ENCODE measurements at regions not wholly inside any gene's neighbourhood (a gene's known extent, or its start where the extent isn't known, plus 50 kb on each side); places are given as distances from the start of the nearest gene placed in this dataset.

GRCh38 chr13:47829690-47830089, 171.4 kb downstream of the SUCLA2 start:
- peaks cover 3% of the 10 kb centered on the region for H3K36me3 Mint-ChIP-seq (ENCODE audit: low read depth, unreplicated experiment)
- H3K27ac ChIP-seq (ENCODE audit: low read depth, low read length): no peak overlapping the region
- H3K4me3 Mint-ChIP-seq (ENCODE audit: unreplicated experiment): no peak overlapping the region
- H3K4me3 ChIP-seq (ENCODE audit: insufficient read depth, low read depth, low read length): no peak overlapping the region
- H3K27me3 Mint-ChIP-seq (ENCODE audit: low read depth, unreplicated experiment): peaks cover 2% of the 10 kb centered on the region
- TF ChIP-seq EZH2 (IDR thresholded peaks at IDR 0.05; ENCODE audit: insufficient read depth, low read length): no peak
- TF ChIP-seq, protein P1, sequence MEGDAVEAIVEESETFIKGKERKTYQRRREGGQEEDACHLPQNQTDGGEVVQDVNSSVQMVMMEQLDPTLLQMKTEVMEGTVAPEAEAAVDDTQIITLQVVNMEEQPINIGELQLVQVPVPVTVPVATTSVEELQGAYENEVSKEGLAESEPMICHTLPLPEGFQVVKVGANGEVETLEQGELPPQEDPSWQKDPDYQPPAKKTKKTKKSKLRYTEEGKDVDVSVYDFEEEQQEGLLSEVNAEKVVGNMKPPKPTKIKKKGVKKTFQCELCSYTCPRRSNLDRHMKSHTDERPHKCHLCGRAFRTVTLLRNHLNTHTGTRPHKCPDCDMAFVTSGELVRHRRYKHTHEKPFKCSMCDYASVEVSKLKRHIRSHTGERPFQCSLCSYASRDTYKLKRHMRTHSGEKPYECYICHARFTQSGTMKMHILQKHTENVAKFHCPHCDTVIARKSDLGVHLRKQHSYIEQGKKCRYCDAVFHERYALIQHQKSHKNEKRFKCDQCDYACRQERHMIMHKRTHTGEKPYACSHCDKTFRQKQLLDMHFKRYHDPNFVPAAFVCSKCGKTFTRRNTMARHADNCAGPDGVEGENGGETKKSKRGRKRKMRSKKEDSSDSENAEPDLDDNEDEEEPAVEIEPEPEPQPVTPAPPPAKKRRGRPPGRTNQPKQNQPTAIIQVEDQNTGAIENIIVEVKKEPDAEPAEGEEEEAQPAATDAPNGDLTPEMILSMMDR (IDR thresholded peaks at IDR 0.05; ENCODE audit: insufficient read depth, low read depth, low read length): no peak
- H3K9me3 ChIP-seq (ENCODE audit: insufficient read depth, low read depth, low read length): no peaks in the 10 kb centered on the region
- no peaks in the 10 kb centered on the region for H4K20me1 ChIP-seq (ENCODE audit: insufficient read depth, low read length)
- H3K4me2 ChIP-seq (ENCODE audit: low read length): no peak overlapping the region
- peaks cover 5% of the 10 kb centered on the region for H3K9me3 Mint-ChIP-seq (ENCODE audit: unreplicated experiment)
- H3K36me3 ChIP-seq (ENCODE audit: insufficient read depth, low read length): no peaks in the 10 kb centered on the region
- no peaks in the 10 kb centered on the region for H3K79me2 ChIP-seq (ENCODE audit: insufficient read depth, low read length)
- DNase-seq (ENCODE audit: low read depth) (no peak), FAIRE-seq (no peak)
- peaks cover 3% of the 10 kb centered on the region for H3K4me1 Mint-ChIP-seq (ENCODE audit: low read depth, unreplicated experiment)
- peaks cover 4% of the 10 kb centered on the region for H3K27me3 ChIP-seq (ENCODE audit: insufficient read depth, low read length)
- no peaks in the 10 kb centered on the region for H3K4me1 ChIP-seq (ENCODE audit: insufficient read depth, low read length)
- no peak overlapping the region for H3K27ac Mint-ChIP-seq (ENCODE audit: unreplicated experiment)
- no peak overlapping the region for H2AFZ ChIP-seq (ENCODE audit: low read depth, low read length)
- H3K9ac ChIP-seq (ENCODE audit: low read length): no peak overlapping the region

DNA sequence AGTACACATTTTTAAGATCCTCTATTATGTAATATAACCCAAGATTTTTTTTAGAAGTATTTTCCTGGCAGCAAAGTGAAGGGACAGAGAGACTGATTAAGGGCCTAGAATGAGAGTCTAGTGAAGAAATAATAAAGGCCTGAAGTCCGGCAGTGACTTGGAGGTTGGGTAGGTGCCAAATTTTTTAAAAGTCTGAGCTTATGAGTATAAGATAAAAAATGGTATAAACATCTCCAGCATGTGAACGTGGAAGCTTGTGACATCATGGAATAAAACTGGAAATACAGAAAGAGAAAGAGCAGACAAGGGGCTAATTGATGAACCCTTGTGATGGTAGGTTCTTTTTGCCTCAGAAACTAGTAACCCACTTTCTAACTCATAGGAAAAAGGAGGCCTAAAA, 174.6 kb downstream of the SUCLA2 start:
- no peak overlapping the region for H3K27ac ChIP-seq (ENCODE audit: low read depth, low read length)
- peaks cover 3% of the 10 kb centered on the region for H3K36me3 Mint-ChIP-seq (ENCODE audit: low read depth, unreplicated experiment)
- H3K27me3 Mint-ChIP-seq (ENCODE audit: low read depth, unreplicated experiment): no peaks in the 10 kb centered on the region
- H3K9me3 ChIP-seq (ENCODE audit: insufficient read depth, low read depth, low read length): no peaks in the 10 kb centered on the region
- H3K27ac Mint-ChIP-seq (ENCODE audit: unreplicated experiment): no peak overlapping the region
- no peaks in the 10 kb centered on the region for H4K20me1 ChIP-seq (ENCODE audit: insufficient read depth, low read length)
- H3K9me3 Mint-ChIP-seq (ENCODE audit: unreplicated experiment): peaks cover 5% of the 10 kb centered on the region
- no peaks in the 10 kb centered on the region for H3K79me2 ChIP-seq (ENCODE audit: insufficient read depth, low read length)
- H2AFZ ChIP-seq (ENCODE audit: low read depth, low read length): no peak overlapping the region
- H3K9ac ChIP-seq (ENCODE audit: low read length): no peak overlapping the region
- H3K4me1 ChIP-seq (ENCODE audit: insufficient read depth, low read length): no peaks in the 10 kb centered on the region
- DNase-seq (ENCODE audit: low read depth) (peak; percentile 4), FAIRE-seq (no peak)
- no peak overlapping the region for H3K4me3 Mint-ChIP-seq (ENCODE audit: unreplicated experiment)
- peaks cover 3% of the 10 kb centered on the region for H3K4me1 Mint-ChIP-seq (ENCODE audit: low read depth, unreplicated experiment)
- H3K4me2 ChIP-seq (ENCODE audit: low read length): no peak overlapping the region
- TF ChIP-seq EZH2 (IDR thresholded peaks at IDR 0.05; ENCODE audit: insufficient read depth, low read length): no peak
- TF ChIP-seq, protein P1 (IDR thresholded peaks at IDR 0.05; ENCODE audit: insufficient read depth, low read depth, low read length): no peak
- H3K36me3 ChIP-seq (ENCODE audit: insufficient read depth, low read length): no peaks in the 10 kb centered on the region
- H3K27me3 ChIP-seq (ENCODE audit: insufficient read depth, low read length): no peaks in the 10 kb centered on the region
- no peak overlapping the region for H3K4me3 ChIP-seq (ENCODE audit: insufficient read depth, low read depth, low read length)

- Mint-ChIP-seq H3K27ac (ENCODE audit: unreplicated experiment) (no peak overlapping the region), H3K36me3 (ENCODE audit: low read depth, unreplicated experiment) (peaks cover 4% of the 10 kb centered on the region), H3K9me3 (ENCODE audit: unreplicated experiment) (peaks cover 5% of the 10 kb centered on the region), H3K4me3 (ENCODE audit: unreplicated experiment) (no peak overlapping the region), H3K27me3 (ENCODE audit: low read depth, unreplicated experiment) (no peaks in the 10 kb centered on the region), H3K4me1 (ENCODE audit: low read depth, unreplicated experiment) (no peaks in the 10 kb centered on the region)
- H3K4me1 ChIP-seq (ENCODE audit: insufficient read depth, low read length): no peaks in the 10 kb centered on the region
- no peak overlapping the region for H3K4me2 ChIP-seq (ENCODE audit: low read length)
- TF ChIP-seq, protein P1 (IDR thresholded peaks at IDR 0.05; ENCODE audit: insufficient read depth, low read depth, low read length): no peak
- no peak for TF ChIP-seq EZH2 (IDR thresholded peaks at IDR 0.05; ENCODE audit: insufficient read depth, low read length)
- H3K9ac ChIP-seq (ENCODE audit: low read length): no peak overlapping the region
- H4K20me1 ChIP-seq (ENCODE audit: insufficient read depth, low read length): no peaks in the 10 kb centered on the region
- H3K9me3 ChIP-seq (ENCODE audit: insufficient read depth, low read depth, low read length): no peaks in the 10 kb centered on the region
- H2AFZ ChIP-seq (ENCODE audit: low read depth, low read length): no peak overlapping the region
- H3K79me2 ChIP-seq (ENCODE audit: insufficient read depth, low read length): no peaks in the 10 kb centered on the region
- FAIRE-seq (no peak), DNase-seq (ENCODE audit: low read depth) (no peak)
- H3K27ac ChIP-seq (ENCODE audit: low read depth, low read length): no peak overlapping the region
- no peaks in the 10 kb centered on the region for H3K27me3 ChIP-seq (ENCODE audit: insufficient read depth, low read length)
- no peaks in the 10 kb centered on the region for H3K36me3 ChIP-seq (ENCODE audit: insufficient read depth, low read length)
- no peak overlapping the region for H3K4me3 ChIP-seq (ENCODE audit: insufficient read depth, low read depth, low read length)
Measured at GRCh38 chr13:47822036-47822435, 179.0 kb downstream of the SUCLA2 start.

Data from astrocyte (in vitro differentiated cells and primary cell).